Stimulated activated CD8-positive, alpha-beta memory T cell treated with anti-CD3 and anti-CD28 coated beads, Interleukin-2, amount 100 ng/mL, for 48 hours (primary cell): ENCODE measurements at regions not wholly inside any gene's neighbourhood (a gene's known extent, or its start where the extent isn't known, plus 50 kb on each side); places are given as distances from the start of the nearest gene placed in this dataset.

Source experiments
- DNase-seq, 2 donors: peaks; one replicate each; pipeline ENCODE4 v3.0.0-alpha.2; 2020; ENCODE audit warnings: low read depth in 2 of 2

GRCh38 chr2:129906139-129906860 lies 73.2 kb upstream of the RAB6C start:
- DNase-seq, result no peak

GRCh38 chr2:129906861-129907235 lies 72.6 kb upstream of the RAB6C start:
- no peak for DNase-seq

GRCh38 chr2:129907256-129907998 lies 72.0 kb upstream of the RAB6C start:
- no peak for DNase-seq

- DNase-seq, result no peak
These were observed 70.6 kb upstream of the RAB6C start for GRCh38 chr2:129908721-129909373.

- no peak for DNase-seq
These were observed 69.6 kb upstream of the RAB6C start for GRCh38 chr2:129909651-129910418.

- DNase-seq, result no peak
These were observed 68.8 kb upstream of the RAB6C start for GRCh38 chr2:129910446-129911362.

GRCh38 chr2:129911363-129912065 lies 68.0 kb upstream of the RAB6C start:
- DNase-seq, result no peak

GRCh38 chr2:129912066-129912820 lies 67.2 kb upstream of the RAB6C start:
- no peak for DNase-seq

- no peak for DNase-seq
These were observed 66.4 kb upstream of the RAB6C start for GRCh38 chr2:129912871-129913694.

- DNase-seq, result no peak
These were observed 65.6 kb upstream of the RAB6C start for GRCh38 chr2:129913695-129914495.

- DNase-seq, result no peak
These were observed 64.7 kb upstream of the RAB6C start for GRCh38 chr2:129914538-129915302.

- DNase-seq, result no peak
These were observed 64.1 kb upstream of the RAB6C start for GRCh38 chr2:129915303-129915840.

GRCh38 chr2:129918604-129919003 lies 60.9 kb upstream of the RAB6C start:
- DNase-seq, result no peak

GRCh38 chr2:129922571-129923264 lies 56.7 kb upstream of the RAB6C start:
- no peak for DNase-seq

- DNase-seq, result peak; percentile 8 to 15
These were observed 56.0 kb upstream of the RAB6C start for GRCh38 chr2:129923265-129924091.
